GM19463 (cell line): ENCODE measurements at regions not wholly inside any gene's neighbourhood (a gene's known extent, or its start where the extent isn't known, plus 50 kb on each side); places are given as distances from the start of the nearest gene placed in this dataset.
"Not testable (repeated sequence)": the region's sequence is repeated elsewhere in the genome, so short reads cannot be mapped to it uniquely, and the experiment has no call there.

ENCODE experiments used
- ATAC-seq: cut with Tn5 transposase; IDR thresholded peaks from one replicate; pipeline ENCODE4 v1.9.1; 2021; ENCODE audit warnings: mild to moderate bottlenecking, moderate library complexity; ENCODE audit not compliant: unreplicated experiment

- ATAC-seq = no peak
These were observed 2277.7 kb upstream of the AGA start for GRCh38 chr4:179719766-179720450.

GRCh38 chr4:179726491-179726890, 2284.3 kb upstream of the AGA start:
- ATAC-seq = not testable (repeated sequence)

DNA sequence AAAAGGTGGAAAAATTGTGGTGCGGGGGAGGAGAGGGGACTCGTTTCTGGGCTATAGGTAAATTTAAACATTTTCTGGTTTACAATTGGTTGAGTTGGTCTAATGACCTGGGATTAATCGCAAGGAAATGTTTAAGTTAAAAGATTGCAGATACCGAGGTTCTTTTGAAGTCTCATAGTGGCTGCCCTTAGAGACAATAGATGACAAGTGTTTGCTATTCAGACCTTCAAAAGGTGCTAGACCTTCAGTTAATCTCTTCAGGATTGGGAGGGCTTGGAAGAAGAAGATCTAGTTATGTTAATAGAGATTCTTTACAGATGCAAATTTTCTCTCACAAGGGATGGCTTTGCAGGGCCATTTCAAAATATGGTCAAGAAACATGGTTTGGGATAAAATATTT, 2286.1 kb upstream of the AGA start:
- no peak for ATAC-seq

DNA sequence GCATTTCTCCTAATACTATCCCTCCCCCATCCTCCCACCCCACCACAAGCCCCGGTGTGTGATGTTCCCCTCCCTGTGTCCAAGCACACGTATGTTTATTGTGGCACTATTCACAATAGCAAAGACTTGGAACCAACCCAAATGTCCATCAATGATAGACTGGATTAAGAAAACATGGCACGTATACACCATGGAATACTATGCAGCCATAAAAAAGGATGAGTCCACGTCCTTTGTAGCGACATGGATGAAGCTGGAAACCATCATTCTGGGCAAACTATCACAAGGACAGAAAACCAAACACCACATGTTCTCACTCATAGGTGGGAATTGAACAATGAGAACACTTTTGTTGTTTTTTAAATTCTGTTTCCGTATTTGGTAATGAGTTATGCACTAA, 2294.6 kb upstream of the AGA start:
- not testable (repeated sequence) for ATAC-seq

GRCh38 chr4:179738822-179739221, 2296.6 kb upstream of the AGA start:
- no peak for ATAC-seq

- no peak for ATAC-seq
These were observed 2305.1 kb upstream of the AGA start for GRCh38 chr4:179747218-179747910.

- no peak for ATAC-seq
These were observed 2306.6 kb upstream of the AGA start for GRCh38 chr4:179748837-179749236.

DNA sequence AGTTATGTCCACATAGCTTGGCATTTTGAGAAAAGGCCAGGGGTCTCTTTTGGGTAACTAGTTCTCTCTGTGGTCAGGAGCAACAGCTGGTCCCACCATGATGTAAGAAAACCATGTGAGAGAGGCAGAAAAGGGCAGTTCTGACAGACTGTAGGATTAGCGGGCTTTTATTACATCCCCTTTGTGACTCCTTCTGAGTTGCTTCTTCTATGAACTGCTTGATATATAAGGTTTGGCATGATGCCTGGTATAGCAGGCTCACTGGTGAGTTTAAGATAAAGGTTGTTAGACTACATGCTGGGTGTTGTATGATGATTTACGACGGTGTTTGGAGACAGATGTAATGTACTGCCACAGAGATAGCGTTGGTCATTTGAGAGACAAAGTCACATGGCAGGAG, 2308.1 kb upstream of the AGA start:
- no peak for ATAC-seq

GRCh38 chr4:179751669-179752068, 2309.4 kb upstream of the AGA start:
- ATAC-seq = no peak

DNA sequence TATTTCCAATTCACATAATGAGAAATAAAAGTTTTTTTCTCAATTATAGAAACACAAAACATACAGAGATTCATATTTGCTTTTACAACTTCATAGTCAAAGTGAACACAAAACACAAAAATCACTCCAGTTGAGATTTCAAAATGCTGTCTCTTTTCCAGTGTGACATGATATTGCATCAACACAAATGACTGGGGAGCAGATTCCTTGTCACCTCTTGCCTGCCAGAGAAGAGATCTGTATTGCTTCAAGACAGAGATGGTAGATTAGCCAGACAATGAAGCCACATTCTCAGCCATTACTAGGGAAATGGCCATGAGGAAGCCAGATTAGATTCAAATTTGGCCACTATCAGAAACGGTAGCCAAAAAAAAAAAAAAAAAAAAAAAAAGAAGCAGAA, 2313.1 kb upstream of the AGA start:
- ATAC-seq = no peak

DNA sequence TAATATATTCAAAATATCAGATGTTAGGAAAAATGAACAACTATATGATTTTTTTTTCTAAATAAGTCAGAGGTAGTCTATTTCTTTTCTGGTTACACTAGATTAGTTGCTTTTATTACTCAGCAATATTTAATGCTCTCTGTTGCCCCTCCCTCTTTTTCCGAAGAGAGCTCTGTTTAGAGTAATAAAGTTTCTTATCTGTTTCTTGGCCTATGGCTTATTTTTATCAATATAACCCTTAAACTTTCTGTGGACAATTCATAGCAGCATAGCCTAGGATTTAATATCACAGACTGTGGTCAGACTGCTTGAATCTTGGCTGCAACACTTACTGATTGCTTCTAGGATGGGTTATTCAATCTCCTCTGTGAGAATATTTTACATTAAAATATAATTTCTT, 2315.4 kb upstream of the AGA start:
- ATAC-seq = no peak

- ATAC-seq = no peak
These were observed 2320.6 kb upstream of the AGA start for GRCh38 chr4:179762840-179763239.

GRCh38 chr4:179766938-179767337, 2324.7 kb upstream of the AGA start:
- ATAC-seq = no peak

DNA sequence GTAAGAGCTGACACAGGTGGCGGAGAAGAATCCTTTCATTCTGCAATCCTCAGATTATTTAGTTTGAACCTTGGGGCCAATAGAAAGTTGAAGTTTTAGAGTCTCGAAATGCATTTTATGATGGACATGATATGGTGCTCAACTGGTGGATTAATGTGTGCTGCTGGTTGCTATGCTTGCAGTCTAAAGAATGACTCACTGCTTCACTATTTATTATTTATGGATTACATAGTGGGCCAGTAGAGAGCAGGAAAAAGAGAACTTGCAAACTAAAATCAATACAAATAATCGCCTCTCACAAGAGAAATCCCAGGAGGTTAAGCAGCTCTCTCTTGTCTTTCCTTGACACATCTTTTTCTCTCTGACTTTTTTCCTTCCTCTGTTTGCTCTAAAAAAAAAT, 2326.8 kb upstream of the AGA start:
- ATAC-seq = no peak

- ATAC-seq = no peak
These were observed 2355.5 kb upstream of the AGA start for GRCh38 chr4:179797738-179798137.

DNA sequence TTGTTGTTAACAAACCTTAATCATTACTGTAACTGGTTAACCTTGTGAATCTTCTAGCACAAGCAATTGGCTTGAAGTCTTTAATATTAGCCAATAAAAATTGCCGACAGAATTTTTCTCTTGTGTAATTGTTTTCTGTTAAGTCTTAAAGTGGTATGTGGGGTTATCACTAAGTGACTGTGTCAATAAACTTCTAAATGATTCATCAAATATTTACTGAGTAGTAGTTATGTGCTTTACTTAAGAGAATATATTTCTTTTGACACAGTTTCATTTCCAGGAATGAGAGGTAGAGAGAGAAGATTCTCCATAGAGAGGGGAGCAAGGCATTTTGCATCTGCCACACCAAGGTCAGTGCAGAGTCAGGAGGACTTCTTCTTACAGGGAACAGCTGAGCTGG, 2361.6 kb upstream of the AGA start:
- ATAC-seq = no peak

GRCh38 chr4:179804440-179804839, 2362.2 kb upstream of the AGA start:
- ATAC-seq = no peak

- ATAC-seq = no peak
These were observed 2375.1 kb upstream of the AGA start for GRCh38 chr4:179817317-179817716.

GRCh38 chr4:179823342-179823741, 2381.1 kb upstream of the AGA start:
- ATAC-seq = no peak

GRCh38 chr4:179831274-179831673, 2389.0 kb upstream of the AGA start:
- no peak for ATAC-seq

DNA sequence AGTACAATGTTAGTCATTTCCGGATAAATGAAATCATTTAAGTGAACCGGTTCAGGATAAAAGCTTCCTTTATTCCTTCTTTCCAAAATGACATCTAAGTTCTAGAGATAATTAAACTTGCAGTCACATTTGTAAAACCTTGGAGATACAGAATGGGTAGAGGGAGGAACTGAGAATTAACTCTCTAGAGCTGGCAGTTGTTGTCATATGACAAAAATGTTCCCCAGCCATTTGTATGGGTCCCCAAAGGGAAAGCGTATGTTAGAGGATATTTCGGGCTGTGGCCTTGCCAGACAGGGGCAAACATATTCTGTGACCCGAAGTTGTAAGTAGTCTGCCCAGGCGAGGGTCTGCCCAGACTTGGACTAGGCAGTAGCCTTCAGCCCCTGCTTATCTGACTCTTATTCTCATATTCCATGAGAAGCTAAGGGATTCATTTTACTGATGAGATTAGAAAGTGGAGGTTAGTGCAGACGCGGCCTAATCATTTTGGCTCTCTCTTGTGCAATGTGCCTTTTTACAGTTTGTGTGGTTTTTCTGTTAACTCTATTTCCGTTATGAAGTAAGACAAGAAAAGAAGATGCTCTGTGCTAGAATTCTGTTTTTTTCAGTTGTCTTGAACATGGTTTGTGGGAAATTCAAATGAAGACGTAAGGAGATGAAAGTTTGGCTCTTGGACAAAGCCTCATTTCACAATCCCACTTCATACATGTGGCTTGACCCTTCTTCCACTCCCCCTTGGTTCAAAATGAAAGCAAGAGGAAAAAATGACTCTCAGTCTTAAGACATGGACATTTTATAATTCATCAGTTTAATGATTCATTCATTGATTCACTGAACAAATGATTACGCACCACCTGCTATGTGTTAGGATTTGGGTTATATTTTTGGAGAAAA, 2394.2 kb upstream of the AGA start:
- no peak for ATAC-seq

GRCh38 chr4:179843370-179843769, 2399.8 kb upstream of the TENM3 start:
- no peak for ATAC-seq
